ENCODE measurements at regions not wholly inside any gene's neighbourhood (a gene's known extent, or its start where the extent isn't known, plus 50 kb on each side); places are given as distances from the start of the nearest gene placed in this dataset.
A peak's percentile ranks its signal among the peaks of the same experiment; 100 is the strongest.

GRCh38 chr6:44050872-44051505 lies 76.3 kb downstream of the MRPL14 start:
- DNase-seq (ENCODE audit: low spot score), result peak; percentile 4

GRCh38 chr6:44049989-44050871 lies 77.0 kb downstream of the MRPL14 start:
- no peak for DNase-seq (ENCODE audit: low spot score)

- DNase-seq (ENCODE audit: low spot score), result no peak
These were observed 77.9 kb downstream of the MRPL14 start for GRCh38 chr6:44049163-44049988.

GRCh38 chr6:44048277-44048676 lies 79.0 kb downstream of the MRPL14 start:
- DNase-seq (ENCODE audit: low spot score), result no peak

- DNase-seq (ENCODE audit: low spot score), result no peak
These were observed 79.5 kb downstream of the MRPL14 start for GRCh38 chr6:44047801-44048200.

- no peak for DNase-seq (ENCODE audit: low spot score)
These were observed 80.1 kb downstream of the MRPL14 start for GRCh38 chr6:44047179-44047546.

- no peak for DNase-seq (ENCODE audit: low spot score)
These were observed 80.6 kb downstream of the MRPL14 start for GRCh38 chr6:44046516-44047178.

GRCh38 chr6:44045672-44046015 lies 81.6 kb downstream of the MRPL14 start:
- DNase-seq (ENCODE audit: low spot score), result no peak

GRCh38 chr6:44044940-44045671 lies 82.1 kb downstream of the MRPL14 start:
- no peak for DNase-seq (ENCODE audit: low spot score)

- DNase-seq (ENCODE audit: low spot score), result no peak
These were observed 83.1 kb downstream of the MRPL14 start for GRCh38 chr6:44044154-44044539.

- DNase-seq (ENCODE audit: low spot score), result peak; percentile 3
These were observed 83.6 kb downstream of the MRPL14 start for GRCh38 chr6:44043479-44044153.

GRCh38 chr6:44042989-44043478 lies 84.2 kb downstream of the MRPL14 start:
- peak; percentile 75 for DNase-seq (ENCODE audit: low spot score)

GRCh38 chr6:44042261-44042988 lies 84.8 kb downstream of the MRPL14 start:
- DNase-seq (ENCODE audit: low spot score), result peak; percentile 12

GRCh38 chr6:44041461-44042260 lies 85.6 kb downstream of the MRPL14 start:
- DNase-seq (ENCODE audit: low spot score), result peak; percentile 62

GRCh38 chr6:44040786-44041185 lies 86.5 kb downstream of the MRPL14 start:
- no peak for DNase-seq (ENCODE audit: low spot score)

- no peak for DNase-seq (ENCODE audit: low spot score)
These were observed 87.4 kb downstream of the MRPL14 start for GRCh38 chr6:44039839-44040350.

- no peak for DNase-seq (ENCODE audit: low spot score)
These were observed 88.0 kb downstream of the MRPL14 start for GRCh38 chr6:44039191-44039719.

- DNase-seq (ENCODE audit: low spot score), result no peak
These were observed 88.6 kb downstream of the MRPL14 start for GRCh38 chr6:44038543-44039065.

All from HT-29 (cell line).